ENCODE measurements at regions not wholly inside any gene's neighbourhood (a gene's known extent, or its start where the extent isn't known, plus 50 kb on each side); places are given as distances from the start of the nearest gene placed in this dataset.

DNA sequence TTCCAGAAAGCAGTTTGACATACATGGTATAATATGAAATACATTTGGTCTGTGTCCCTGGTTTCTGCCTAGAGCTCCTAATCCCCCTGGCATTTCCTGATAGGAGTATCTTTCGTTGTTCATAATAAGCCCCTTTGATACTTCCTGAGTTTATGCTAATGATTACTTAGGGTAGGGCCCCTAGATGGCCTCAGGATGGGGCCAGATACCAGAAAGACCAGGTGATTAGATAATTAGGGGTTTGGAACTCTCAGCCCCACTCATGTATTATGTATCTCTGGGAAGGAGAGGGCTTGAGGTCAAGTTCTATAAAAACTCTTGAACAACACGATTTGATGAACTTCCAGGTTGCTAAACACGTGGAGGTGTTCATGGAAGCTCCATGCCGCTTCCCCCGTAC, 163.3 kb upstream of the ZNF608 start:
- Mint-ChIP-seq H3K36me3 (ENCODE audit: insufficient read depth, unreplicated experiment) (no peaks in the 10 kb centered on the region), H3K27me3 (ENCODE audit: insufficient read depth, unreplicated experiment) (no peaks in the 10 kb centered on the region), H3K4me3 (ENCODE audit: unreplicated experiment) (peak overlapping the region; percentile 40), H3K9me3 (ENCODE audit: unreplicated experiment) (peaks cover 7% of the 10 kb centered on the region), H3K4me1 (ENCODE audit: low read depth, unreplicated experiment) (peaks cover 31% of the 10 kb centered on the region), H3K27ac (ENCODE audit: unreplicated experiment) (peak overlapping the region; percentile 60)
- Histone ChIP-seq H3K4me1 (peaks cover 49% of the 10 kb centered on the region), H3K36me3 (ENCODE audit: control insufficient read depth, insufficient read depth, low read length) (no peaks in the 10 kb centered on the region), H3K27me3 (replicated peaks; ENCODE audit: control insufficient read depth, insufficient read depth, low read length) (no peaks in the 10 kb centered on the region), H3K9me3 (no peaks in the 10 kb centered on the region; the same call in 1 of the 2 replicates), H3K4me3 (ENCODE audit: low read depth, low read length) (no peak overlapping the region)
- no TSS peak for BruUV-seq (replicated peaks)
- peak in 1 of 2 experiments; percentile 24 for DNase-seq
- TF ChIP-seq, protein P1, sequence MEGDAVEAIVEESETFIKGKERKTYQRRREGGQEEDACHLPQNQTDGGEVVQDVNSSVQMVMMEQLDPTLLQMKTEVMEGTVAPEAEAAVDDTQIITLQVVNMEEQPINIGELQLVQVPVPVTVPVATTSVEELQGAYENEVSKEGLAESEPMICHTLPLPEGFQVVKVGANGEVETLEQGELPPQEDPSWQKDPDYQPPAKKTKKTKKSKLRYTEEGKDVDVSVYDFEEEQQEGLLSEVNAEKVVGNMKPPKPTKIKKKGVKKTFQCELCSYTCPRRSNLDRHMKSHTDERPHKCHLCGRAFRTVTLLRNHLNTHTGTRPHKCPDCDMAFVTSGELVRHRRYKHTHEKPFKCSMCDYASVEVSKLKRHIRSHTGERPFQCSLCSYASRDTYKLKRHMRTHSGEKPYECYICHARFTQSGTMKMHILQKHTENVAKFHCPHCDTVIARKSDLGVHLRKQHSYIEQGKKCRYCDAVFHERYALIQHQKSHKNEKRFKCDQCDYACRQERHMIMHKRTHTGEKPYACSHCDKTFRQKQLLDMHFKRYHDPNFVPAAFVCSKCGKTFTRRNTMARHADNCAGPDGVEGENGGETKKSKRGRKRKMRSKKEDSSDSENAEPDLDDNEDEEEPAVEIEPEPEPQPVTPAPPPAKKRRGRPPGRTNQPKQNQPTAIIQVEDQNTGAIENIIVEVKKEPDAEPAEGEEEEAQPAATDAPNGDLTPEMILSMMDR (IDR thresholded peaks at IDR 0.05; ENCODE audit: insufficient read depth in 1 of 2, low read depth in 1 of 2, low read length in 1 of 2, severe bottlenecking in 1 of 2, unreplicated experiment in 1 of 2), result peak in 1 of 2 experiments; percentile 28
- intact Hi-C loops (cut with micrococcal nuclease; ENCODE audit: unreplicated experiment), result loop anchor here (1.0 to 10.0 kb wide), 13 partner anchors 16 to 925 kb away; partner anchors contain the start of gene ZNF608
- ChIA-PET CTCF (interaction anchor here (0.6 to 2.1 kb wide), 2 partner anchors 22 to 394 kb away, joined by 3 to 5 read pairs; no protein-coding TSS in a partner anchor), POLR2A (interaction anchor here (0.9 kb wide), 1 partner anchor 161 kb away, joined by 8 read pairs; no protein-coding TSS in a partner anchor)

DNA sequence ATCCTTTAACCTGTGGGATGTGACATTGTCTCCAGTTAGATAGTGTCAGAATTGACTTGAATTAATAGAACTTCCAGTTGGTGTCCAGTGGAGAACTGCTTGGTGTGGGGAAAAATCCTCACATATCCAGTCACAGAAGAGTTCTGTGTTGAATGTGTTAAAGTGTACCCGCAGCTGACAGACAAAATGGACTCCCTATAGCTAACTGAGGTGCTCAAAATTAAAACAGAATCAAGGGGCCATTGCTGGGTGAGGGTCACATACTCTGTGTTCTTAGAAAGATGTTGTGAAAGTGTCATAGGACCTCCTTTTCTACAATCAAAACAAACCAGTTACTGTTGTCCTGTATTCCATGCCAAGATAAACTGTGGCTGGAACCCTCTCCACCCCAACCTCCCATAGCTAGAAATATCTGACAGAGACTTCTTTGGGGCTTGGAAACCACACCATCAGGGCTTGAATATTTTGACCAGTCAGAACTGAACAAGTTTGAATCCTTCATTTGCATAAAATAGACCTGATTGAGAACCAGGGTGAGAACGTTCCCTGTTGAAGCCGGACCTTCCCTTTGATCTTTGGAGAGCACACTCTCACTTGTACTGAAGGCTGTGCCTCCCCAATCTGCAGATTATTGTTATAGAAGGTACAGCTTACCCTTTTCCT, 164.0 kb upstream of the ZNF608 start:
- H3K4me3 Mint-ChIP-seq (ENCODE audit: unreplicated experiment), result no peak overlapping the region
- H3K4me1 Mint-ChIP-seq (ENCODE audit: low read depth, unreplicated experiment), result peaks cover 31% of the 10 kb centered on the region
- DNase-seq, result no peak
- Histone ChIP-seq H3K9me3 (no peaks in the 10 kb centered on the region; the same call in 1 of the 2 replicates), H3K27me3 (replicated peaks; ENCODE audit: control insufficient read depth, insufficient read depth, low read length) (no peaks in the 10 kb centered on the region), H3K4me3 (ENCODE audit: low read depth, low read length) (no peak overlapping the region), H3K4me1 (peaks cover 49% of the 10 kb centered on the region), H3K36me3 (ENCODE audit: control insufficient read depth, insufficient read depth, low read length) (no peaks in the 10 kb centered on the region)
- H3K27ac Mint-ChIP-seq (ENCODE audit: unreplicated experiment), result peak overlapping the region; percentile 60
- intact Hi-C loops (cut with micrococcal nuclease; ENCODE audit: unreplicated experiment), result no loop called here
- H3K27me3 Mint-ChIP-seq (ENCODE audit: insufficient read depth, unreplicated experiment), result no peaks in the 10 kb centered on the region
- CTCF ChIA-PET, result no interaction called here
- peaks cover 12% of the 10 kb centered on the region for H3K9me3 Mint-ChIP-seq (ENCODE audit: unreplicated experiment)
- H3K36me3 Mint-ChIP-seq (ENCODE audit: insufficient read depth, unreplicated experiment), result no peaks in the 10 kb centered on the region
- TF ChIP-seq, protein P1 (IDR thresholded peaks at IDR 0.05; ENCODE audit: insufficient read depth in 1 of 2, low read depth in 1 of 2, low read length in 1 of 2, severe bottlenecking in 1 of 2, unreplicated experiment in 1 of 2), result no peak
- POLR2A ChIA-PET, result no interaction called here
- no TSS peak for BruUV-seq (replicated peaks)

DNA sequence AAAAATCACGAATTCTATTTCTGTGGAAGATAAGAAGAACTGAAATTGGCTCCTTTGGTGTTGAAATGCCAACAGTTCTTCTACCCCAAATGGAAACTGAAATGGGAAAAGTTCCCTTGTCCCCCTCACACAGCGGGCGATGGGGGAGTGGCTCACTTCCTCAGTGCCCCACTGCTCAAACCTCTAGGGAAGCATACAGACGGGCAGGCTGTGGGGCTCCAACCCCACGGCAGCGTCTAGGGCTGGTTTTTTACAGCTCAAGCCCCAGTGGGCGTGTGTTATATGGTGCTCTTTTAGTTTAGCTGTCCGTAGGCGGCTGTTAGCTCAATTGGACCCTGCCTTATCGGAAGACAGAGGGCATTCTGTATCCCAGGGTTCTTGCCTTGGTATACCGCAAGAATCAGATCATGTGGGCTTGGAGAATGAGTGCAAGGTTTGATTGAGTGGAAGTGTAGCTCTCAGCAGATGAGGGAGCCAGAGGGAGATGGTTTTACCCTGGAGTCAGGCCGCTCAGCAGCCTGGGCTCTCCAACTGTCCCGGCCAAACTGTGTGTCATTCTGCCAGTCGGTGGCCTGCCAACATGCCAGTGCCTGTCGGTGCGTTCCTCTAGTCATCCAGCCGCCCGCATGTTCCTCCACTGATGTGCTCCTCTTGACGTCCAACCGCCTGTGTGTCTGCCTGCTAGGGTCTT, 166.3 kb upstream of the ZNF608 start:
- ChIA-PET CTCF (no interaction called here), POLR2A (no interaction called here)
- Histone ChIP-seq H3K4me1 (peaks cover 32% of the 10 kb centered on the region), H3K9me3 (no peaks in the 10 kb centered on the region; the same call in 1 of the 2 replicates), H3K4me3 (ENCODE audit: low read depth, low read length) (no peak overlapping the region), H3K27me3 (replicated peaks; ENCODE audit: control insufficient read depth, insufficient read depth, low read length) (no peaks in the 10 kb centered on the region), H3K36me3 (ENCODE audit: control insufficient read depth, insufficient read depth, low read length) (no peaks in the 10 kb centered on the region)
- no peak overlapping the region for H3K4me3 Mint-ChIP-seq (ENCODE audit: unreplicated experiment)
- H3K4me1 Mint-ChIP-seq (ENCODE audit: low read depth, unreplicated experiment), result peaks cover 22% of the 10 kb centered on the region
- H3K9me3 Mint-ChIP-seq (ENCODE audit: unreplicated experiment), result peaks cover 29% of the 10 kb centered on the region
- no peak overlapping the region for H3K27ac Mint-ChIP-seq (ENCODE audit: unreplicated experiment)
- no peaks in the 10 kb centered on the region for H3K36me3 Mint-ChIP-seq (ENCODE audit: insufficient read depth, unreplicated experiment)
- TF ChIP-seq, protein P1 (IDR thresholded peaks at IDR 0.05; ENCODE audit: insufficient read depth in 1 of 2, low read depth in 1 of 2, low read length in 1 of 2, severe bottlenecking in 1 of 2, unreplicated experiment in 1 of 2), result no peak
- BruUV-seq (replicated peaks), result no TSS peak
- no peaks in the 10 kb centered on the region for H3K27me3 Mint-ChIP-seq (ENCODE audit: insufficient read depth, unreplicated experiment)
- intact Hi-C loops (cut with micrococcal nuclease; ENCODE audit: unreplicated experiment), result no loop called here
- DNase-seq, result no peak
